OCI-LY7 (cell line): ENCODE measurements at regions not wholly inside any gene's neighbourhood (a gene's known extent, or its start where the extent isn't known, plus 50 kb on each side); places are given as distances from the start of the nearest gene placed in this dataset.

Source experiments
- BruUV-seq: library from RNA; stranded (reverse); fragments of 400-500 nt; replicated peaks from 2 replicates; lab custom pipeline; 2021; lab: Mats Ljungman, UMichigan
- CTCF ChIA-PET: fragments of 300-600 bp; sonication (Branson Sonifier 250); formaldehyde crosslinking; loops from one replicate; lab custom pipeline; 2022; ENCODE audit warnings: antibody characterized with exemption; ENCODE audit not compliant: unreplicated experiment; lab: Charles Lee
- POLR2A ChIA-PET: fragments of 300-600 bp; sonication (Branson Sonifier 250); formaldehyde crosslinking; loops from one replicate; lab custom pipeline; 2022; ENCODE audit warnings: antibody characterized with exemption; lab: Charles Lee
- DNase-seq: peaks from one replicate; pipeline ENCODE4 v3.0.0-alpha.2; 2015; ENCODE audit warnings: low spot score
- H2AFZ ChIP-seq: fragments of 200-600 bp; sonication (generic), shearing (Covaris generic); 2 replicates; pipeline ENCODE4 v1.6.1; 2014; ENCODE audit warnings: mild to moderate bottlenecking, antibody characterized with exemption, low read length, moderate library complexity
- H3K27ac ChIP-seq: fragments of 200-600 bp; sonication (generic); 2 replicates; pipeline ENCODE4 v1.5.1; 2014; ENCODE audit warnings: mixed run types, low read depth, mild to moderate bottlenecking, moderate library complexity, low read length, inconsistent platforms; ENCODE audit not compliant: poor library complexity, severe bottlenecking
- H3K36me3 ChIP-seq: fragments of 200-600 bp; sonication (generic); 2 replicates; pipeline ENCODE4 v1.6.1; 2014; ENCODE audit warnings: mild to moderate bottlenecking, antibody characterized with exemption, low read length, moderate library complexity, mixed read lengths; ENCODE audit not compliant: insufficient read depth
- H3K4me1 ChIP-seq: fragments of 200-600 bp; sonication (generic); 2 replicates; pipeline ENCODE4 v1.5.1; 2014; ENCODE audit warnings: mild to moderate bottlenecking, low read length; ENCODE audit not compliant: insufficient read depth, poor library complexity, severe bottlenecking
- H3K4me2 ChIP-seq: fragments of 200-600 bp; sonication (generic); 2 replicates; pipeline ENCODE4 v1.6.1; 2014; ENCODE audit warnings: mild to moderate bottlenecking, low read length
- H3K4me3 ChIP-seq: fragments of 200-600 bp; sonication (generic); 2 replicates; pipeline ENCODE4 v1.5.1; 2014; ENCODE audit warnings: mild to moderate bottlenecking, low read depth, low read length; ENCODE audit not compliant: poor library complexity, severe bottlenecking
- H3K79me2 ChIP-seq: fragments of 200-600 bp; sonication (generic); 2 replicates; pipeline ENCODE4 v1.6.1; 2016; ENCODE audit warnings: low read depth, mild to moderate bottlenecking, low read length, moderate library complexity, mixed read lengths; ENCODE audit not compliant: insufficient read depth
- H3K9me2 ChIP-seq: fragments of 200-600 bp; sonication (generic); 2 replicates; pipeline ENCODE4 v1.6.1; 2016; ENCODE audit warnings: mild to moderate bottlenecking, low read length, mixed read lengths; ENCODE audit not compliant: insufficient read depth
- H3K9me3 ChIP-seq: fragments of 200-600 bp; sonication (generic); 2 replicates; pipeline ENCODE4 v1.6.1; 2014; ENCODE audit warnings: mild to moderate bottlenecking, mixed run types, low read length, mixed read lengths
- H4K20me1 ChIP-seq: fragments of 200-600 bp; sonication (generic); 2 replicates; pipeline ENCODE4 v1.6.1; 2014; ENCODE audit warnings: mild to moderate bottlenecking, antibody characterized with exemption, low read length, moderate library complexity, mixed read lengths; ENCODE audit not compliant: insufficient read depth
- EZH2phosphoT487 ChIP-seq: fragments of 200-600 bp; sonication (generic); IDR thresholded peaks from 2 replicates; pipeline ENCODE4 v1.6.1; 2018; ENCODE audit warnings: low read depth, borderline replicate concordance, mild to moderate bottlenecking, mixed run types, antibody characterized with exemption, low read length, moderate library complexity, mixed read lengths
- intact Hi-C: fragments of 100-400 bp; cut with micrococcal nuclease; formaldehyde crosslinking; loops from one replicate; pipeline ENCODE4 v1.10.0; 2022; ENCODE audit not compliant: unreplicated experiment
- TF ChIP-seq, protein P1 (sequence below): fragments of 200-600 bp; sonication (generic); conservative IDR thresholded peaks from 2 replicates; pipeline ENCODE4 v1.5.1; 2014; ENCODE audit warnings: mild to moderate bottlenecking, antibody characterized with exemption, low read length, moderate library complexity, mixed read lengths

DNA sequence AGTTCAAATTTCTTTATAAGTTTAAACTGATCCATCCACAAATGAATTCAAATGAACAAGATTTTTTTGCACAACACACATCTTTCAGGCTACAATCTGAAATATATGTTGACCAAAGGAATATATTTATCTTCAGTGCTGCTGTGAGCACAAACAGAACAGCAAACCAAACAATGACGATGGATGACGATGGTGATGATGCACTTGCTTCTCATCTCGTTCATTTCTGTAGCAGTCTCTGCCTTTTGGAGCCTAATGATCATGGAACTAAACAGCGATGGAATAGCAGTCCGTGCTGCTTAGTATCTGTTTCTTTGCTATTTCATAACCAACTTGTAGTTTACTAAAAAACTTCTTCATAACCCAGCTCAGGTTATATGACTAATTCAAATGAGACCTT lies 220.7 kb upstream of the BLID start:
- H4K20me1 ChIP-seq = no peaks in the 10 kb centered on the region
- TF ChIP-seq EZH2phosphoT487 = no peak
- TF ChIP-seq, protein P1, sequence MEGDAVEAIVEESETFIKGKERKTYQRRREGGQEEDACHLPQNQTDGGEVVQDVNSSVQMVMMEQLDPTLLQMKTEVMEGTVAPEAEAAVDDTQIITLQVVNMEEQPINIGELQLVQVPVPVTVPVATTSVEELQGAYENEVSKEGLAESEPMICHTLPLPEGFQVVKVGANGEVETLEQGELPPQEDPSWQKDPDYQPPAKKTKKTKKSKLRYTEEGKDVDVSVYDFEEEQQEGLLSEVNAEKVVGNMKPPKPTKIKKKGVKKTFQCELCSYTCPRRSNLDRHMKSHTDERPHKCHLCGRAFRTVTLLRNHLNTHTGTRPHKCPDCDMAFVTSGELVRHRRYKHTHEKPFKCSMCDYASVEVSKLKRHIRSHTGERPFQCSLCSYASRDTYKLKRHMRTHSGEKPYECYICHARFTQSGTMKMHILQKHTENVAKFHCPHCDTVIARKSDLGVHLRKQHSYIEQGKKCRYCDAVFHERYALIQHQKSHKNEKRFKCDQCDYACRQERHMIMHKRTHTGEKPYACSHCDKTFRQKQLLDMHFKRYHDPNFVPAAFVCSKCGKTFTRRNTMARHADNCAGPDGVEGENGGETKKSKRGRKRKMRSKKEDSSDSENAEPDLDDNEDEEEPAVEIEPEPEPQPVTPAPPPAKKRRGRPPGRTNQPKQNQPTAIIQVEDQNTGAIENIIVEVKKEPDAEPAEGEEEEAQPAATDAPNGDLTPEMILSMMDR = no peak
- no peaks in the 10 kb centered on the region for H3K4me1 ChIP-seq
- DNase-seq = no peak
- H3K4me2 ChIP-seq = no peak overlapping the region
- no peak overlapping the region for H3K27ac ChIP-seq
- ChIA-PET CTCF (no interaction called here), POLR2A (no interaction called here)
- H3K79me2 ChIP-seq = no peaks in the 10 kb centered on the region
- intact Hi-C loops = no loop called here
- BruUV-seq = no TSS peak
- H3K36me3 ChIP-seq = no peaks in the 10 kb centered on the region
- H3K9me3 ChIP-seq = no peaks in the 10 kb centered on the region
- no peak overlapping the region for H2AFZ ChIP-seq
- no peak overlapping the region for H3K4me3 ChIP-seq
- H3K9me2 ChIP-seq = no peaks in the 10 kb centered on the region

DNA sequence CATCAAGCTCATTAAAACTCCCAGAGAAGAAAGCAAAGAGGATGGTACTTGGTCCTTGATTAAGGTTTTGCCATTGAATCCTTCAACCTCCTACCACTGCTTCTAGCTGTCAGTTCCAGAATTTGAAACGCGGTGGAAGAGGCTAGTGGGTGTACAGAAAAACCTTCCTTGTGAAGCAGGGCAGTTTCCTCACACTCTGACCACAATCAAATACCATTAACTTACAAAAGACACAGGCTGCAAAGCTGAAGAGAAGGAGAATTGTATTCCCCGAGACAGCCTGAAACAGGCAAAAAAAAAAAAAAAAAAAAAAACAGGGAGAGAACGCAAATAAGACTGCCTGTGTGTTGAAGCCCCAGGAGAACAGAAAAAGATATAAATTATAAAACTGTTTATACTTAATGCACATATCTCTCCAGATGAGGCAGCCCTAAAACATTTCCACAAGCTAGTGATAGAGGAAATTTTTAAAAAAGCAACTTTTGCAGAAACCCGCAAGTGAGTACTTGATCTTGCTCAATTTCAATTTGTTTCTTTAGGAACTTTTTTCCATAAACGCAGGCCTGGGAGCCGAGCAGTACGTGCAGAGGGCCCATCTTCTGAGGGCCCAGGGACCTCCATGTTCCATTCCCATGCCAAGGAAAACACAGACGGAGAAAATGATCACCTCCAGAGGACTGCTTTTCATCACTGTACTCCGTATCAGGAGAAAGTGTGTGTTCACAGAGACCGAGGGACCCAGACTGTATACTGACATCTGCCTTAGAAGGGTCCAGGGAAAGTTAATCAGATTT lies 218.7 kb upstream of the BLID start:
- Histone ChIP-seq H3K4me1 (no peaks in the 10 kb centered on the region), H3K27ac (no peak overlapping the region), H3K79me2 (no peaks in the 10 kb centered on the region), H3K9me3 (no peaks in the 10 kb centered on the region), H3K9me2 (no peaks in the 10 kb centered on the region), H3K36me3 (no peaks in the 10 kb centered on the region), H2AFZ (no peak overlapping the region), H4K20me1 (no peaks in the 10 kb centered on the region), H3K4me2 (no peak overlapping the region), H3K4me3 (no peak overlapping the region)
- DNase-seq = no peak
- no peak for TF ChIP-seq EZH2phosphoT487
- TF ChIP-seq, protein P1 = no peak
- intact Hi-C loops = no loop called here
- CTCF ChIA-PET = no interaction called here
- BruUV-seq = no TSS peak
- POLR2A ChIA-PET = interaction anchor here (0.6 to 0.7 kb wide), 2 partner anchors 95 to 578 kb away, joined by 3 to 4 read pairs; no protein-coding TSS in a partner anchor

DNA sequence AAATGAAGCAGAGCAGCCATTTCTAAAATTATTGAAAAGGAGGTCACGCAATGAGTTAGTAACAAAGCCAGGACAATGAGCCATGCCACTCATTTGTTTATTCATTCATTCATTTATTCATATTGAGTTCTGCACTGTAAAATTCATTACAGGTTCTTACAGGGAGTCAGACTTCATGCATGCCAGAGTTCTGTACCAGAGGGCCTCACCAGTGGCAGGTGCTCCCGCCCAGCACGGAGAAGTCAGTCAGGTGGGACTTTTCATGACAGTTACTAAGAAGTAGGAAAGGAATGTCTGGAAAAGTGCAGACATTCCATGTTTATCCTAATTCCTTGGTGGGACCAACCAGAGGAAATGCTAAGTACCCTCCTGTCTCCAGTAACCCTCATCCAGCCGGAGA lies 217.5 kb upstream of the BLID start:
- Histone ChIP-seq H3K36me3 (no peaks in the 10 kb centered on the region), H3K9me3 (no peaks in the 10 kb centered on the region), H2AFZ (no peak overlapping the region), H3K4me1 (no peaks in the 10 kb centered on the region), H3K79me2 (no peaks in the 10 kb centered on the region), H3K9me2 (no peaks in the 10 kb centered on the region), H3K4me2 (no peak overlapping the region), H3K27ac (no peak overlapping the region), H4K20me1 (no peaks in the 10 kb centered on the region), H3K4me3 (no peak overlapping the region)
- CTCF ChIA-PET = no interaction called here
- intact Hi-C loops = no loop called here
- no TSS peak for BruUV-seq
- POLR2A ChIA-PET = no interaction called here
- TF ChIP-seq, protein P1 = no peak
- no peak for TF ChIP-seq EZH2phosphoT487
- no peak for DNase-seq
